Cardiac fibroblast (primary cell): ENCODE measurements at regions not wholly inside any gene's neighbourhood (a gene's known extent, or its start where the extent isn't known, plus 50 kb on each side); places are given as distances from the start of the nearest gene placed in this dataset.

Experiments
- DNase-seq, 2 donors: peaks; one replicate each; pipeline versions ENCODE4 v3.0.0 to v3.0.0-alpha.2; 2010; ENCODE audit warnings: low read depth in 2 of 2
- H3K4me3 ChIP-seq, 2 donors: replicated peaks in 1 of 2; 1 replicate in 1 of 2; 2 replicates in 1 of 2; pipeline ENCODE4 v1.5.1; 2011; ENCODE audit warnings: low read depth in 2 of 2, low read length in 2 of 2, mild to moderate bottlenecking in 2 of 2, moderate library complexity in 1 of 2
- TF ChIP-seq, protein P1 (sequence below): IDR thresholded peaks from one replicate; pipeline ENCODE4 v1.5.1; 2011; ENCODE audit warnings: low read depth, mild to moderate bottlenecking, low read length, inconsistent platforms

DNA sequence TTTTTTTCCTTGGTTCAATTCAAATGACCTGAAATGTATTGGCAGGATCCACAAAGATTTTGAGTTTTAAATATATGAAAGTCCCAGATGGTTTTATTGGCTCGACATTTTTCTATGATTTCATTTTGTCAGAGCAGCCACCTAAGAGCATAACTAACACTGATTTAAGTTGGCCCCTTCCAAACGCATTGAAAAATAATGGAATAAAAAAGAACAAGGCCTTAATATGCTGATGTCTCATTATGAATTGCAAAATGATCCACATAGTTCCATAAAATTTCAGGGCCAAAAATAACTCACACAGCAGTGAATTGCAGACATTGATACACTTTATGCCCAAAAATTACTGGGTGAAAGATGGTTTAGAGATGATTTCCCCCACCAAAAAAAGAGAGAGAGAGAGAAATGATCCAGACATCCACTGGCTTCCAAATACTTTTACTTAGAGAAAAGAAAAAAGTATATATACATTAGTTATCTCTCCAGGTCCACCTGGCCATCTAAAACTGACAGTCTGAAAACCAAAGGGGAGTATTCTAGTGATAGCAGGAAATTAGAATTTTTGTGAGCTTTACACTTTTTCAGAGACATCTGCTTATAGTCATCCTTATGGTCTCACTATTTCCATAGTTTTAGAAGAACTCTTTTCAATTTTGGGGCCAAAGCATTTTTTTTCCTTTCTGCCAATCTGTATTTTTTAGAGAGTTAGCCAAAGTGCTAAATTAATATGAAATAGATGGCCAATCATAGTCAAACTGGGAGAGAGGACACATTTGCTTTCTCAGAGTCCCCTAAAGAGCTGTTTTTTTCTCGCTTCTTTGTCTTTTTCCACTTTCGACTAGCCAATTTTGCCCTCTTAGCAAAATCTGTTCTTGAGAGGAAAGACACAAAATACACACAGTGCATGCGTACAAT, 213.5 kb upstream of the RND3 start:
- TF ChIP-seq, protein P1, sequence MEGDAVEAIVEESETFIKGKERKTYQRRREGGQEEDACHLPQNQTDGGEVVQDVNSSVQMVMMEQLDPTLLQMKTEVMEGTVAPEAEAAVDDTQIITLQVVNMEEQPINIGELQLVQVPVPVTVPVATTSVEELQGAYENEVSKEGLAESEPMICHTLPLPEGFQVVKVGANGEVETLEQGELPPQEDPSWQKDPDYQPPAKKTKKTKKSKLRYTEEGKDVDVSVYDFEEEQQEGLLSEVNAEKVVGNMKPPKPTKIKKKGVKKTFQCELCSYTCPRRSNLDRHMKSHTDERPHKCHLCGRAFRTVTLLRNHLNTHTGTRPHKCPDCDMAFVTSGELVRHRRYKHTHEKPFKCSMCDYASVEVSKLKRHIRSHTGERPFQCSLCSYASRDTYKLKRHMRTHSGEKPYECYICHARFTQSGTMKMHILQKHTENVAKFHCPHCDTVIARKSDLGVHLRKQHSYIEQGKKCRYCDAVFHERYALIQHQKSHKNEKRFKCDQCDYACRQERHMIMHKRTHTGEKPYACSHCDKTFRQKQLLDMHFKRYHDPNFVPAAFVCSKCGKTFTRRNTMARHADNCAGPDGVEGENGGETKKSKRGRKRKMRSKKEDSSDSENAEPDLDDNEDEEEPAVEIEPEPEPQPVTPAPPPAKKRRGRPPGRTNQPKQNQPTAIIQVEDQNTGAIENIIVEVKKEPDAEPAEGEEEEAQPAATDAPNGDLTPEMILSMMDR = no peak
- no peak for DNase-seq
- no peak overlapping the region for H3K4me3 ChIP-seq

DNA sequence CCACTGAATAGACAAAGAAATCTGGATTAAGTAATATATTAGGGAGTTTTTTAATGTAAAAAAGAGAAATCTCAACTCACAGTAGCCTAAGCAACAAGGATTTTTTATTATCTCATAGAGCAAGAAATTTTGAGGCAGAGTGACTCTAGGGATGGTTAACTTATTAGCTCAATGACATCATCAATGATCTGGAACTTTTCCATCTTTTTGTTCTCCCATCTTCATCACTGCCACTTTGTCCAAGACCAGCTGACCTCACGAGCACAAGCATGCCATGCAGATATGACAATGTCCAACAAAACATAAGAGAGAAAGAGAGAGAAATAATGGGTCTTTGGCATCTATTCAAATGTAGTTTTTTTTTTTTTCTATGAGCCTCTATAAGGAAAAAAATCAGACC, 211.8 kb upstream of the RND3 start:
- TF ChIP-seq, protein P1 = no peak
- DNase-seq = no peak

DNA sequence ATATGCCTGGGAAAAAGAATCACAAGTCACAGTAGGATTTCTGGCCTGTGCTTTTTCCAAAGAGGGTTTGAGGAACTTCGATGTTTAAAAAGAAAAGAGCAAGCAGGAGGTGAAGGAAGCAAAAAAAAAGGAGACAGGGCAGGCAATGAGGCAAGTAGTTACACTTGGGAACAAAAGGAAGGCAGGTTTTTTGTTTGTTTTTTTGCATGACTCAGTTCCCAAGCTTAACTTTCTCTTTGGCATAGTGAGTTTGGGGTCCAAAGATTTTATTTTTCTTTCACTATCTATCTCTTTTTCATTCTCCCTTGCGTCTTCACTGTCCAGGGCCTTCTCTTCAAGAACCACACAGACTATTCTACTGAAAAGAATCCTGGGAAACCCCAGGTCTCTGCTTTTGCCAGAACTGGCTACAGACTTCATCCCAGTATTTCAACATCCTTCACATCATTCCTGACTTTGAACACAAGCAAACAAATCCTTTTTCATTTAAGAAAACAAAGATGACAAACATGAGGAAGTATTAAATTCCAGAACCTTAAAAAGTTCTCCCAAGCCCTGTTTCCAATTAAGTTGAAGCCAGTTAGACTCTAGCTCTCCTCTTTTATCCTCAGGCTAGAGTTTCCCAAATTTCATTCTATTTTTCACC, 210.7 kb upstream of the RND3 start:
- TF ChIP-seq, protein P1 = no peak
- no peak overlapping the region for H3K4me3 ChIP-seq
- DNase-seq = peak; percentile 58 to 62

More for the DNA sequence above, 211.8 kb upstream of the RND3 start:
- H3K4me3 ChIP-seq = no peak overlapping the region

DNA sequence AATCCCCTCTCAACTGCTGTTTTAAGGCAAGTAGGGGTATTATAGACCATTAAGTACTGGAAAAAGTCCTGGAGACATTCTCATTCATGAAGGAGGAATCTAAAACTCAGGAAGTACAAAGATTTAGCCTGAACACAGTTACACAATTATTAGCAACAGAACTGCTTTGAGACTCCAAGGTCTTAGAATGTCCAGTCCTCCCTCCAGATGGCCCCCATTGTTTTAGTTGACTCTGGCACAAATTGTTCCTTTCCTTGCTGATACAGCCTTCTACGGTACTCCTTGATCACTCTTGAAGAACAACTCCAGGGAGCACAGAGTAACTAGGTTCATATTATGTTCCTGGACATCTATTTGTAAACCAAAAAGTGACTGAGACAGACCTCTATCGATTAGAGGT, 210.1 kb upstream of the RND3 start:
- DNase-seq = peak; percentile 56 to 61
- TF ChIP-seq, protein P1 = no peak
- no peak overlapping the region for H3K4me3 ChIP-seq

DNA sequence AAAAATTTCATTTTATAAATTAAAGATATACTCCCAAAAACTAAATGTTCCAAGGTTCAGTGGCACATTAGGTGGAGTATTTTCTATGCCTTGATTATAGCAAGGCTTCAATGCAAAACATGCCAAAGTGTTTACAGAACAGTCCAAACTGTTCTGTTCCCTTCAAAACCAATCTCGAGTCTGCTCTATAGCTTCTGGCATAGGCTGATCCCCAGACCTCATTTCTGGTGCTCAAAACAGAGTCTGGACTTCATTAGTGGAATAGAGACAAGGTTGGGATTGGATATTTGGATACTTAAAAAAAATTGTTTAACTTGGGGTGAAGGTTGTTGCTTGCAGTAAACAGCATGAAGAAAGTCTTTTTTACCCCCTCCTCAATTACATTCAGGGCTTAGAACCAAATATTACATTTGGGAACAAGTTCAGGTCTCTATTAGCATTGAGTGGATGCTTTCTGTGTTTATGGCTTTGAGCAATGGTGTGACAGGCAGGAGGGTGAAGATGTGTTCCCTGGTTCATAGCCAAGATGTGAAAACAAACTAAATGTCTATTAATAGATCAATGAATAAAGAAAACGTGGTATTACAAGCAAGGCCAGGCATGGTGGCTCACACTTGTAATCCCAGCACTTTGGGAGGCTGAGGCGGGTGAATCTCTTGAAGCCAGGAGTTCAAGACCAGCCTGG, 208.1 kb upstream of the RND3 start:
- TF ChIP-seq, protein P1 = no peak
- DNase-seq = no peak

DNA sequence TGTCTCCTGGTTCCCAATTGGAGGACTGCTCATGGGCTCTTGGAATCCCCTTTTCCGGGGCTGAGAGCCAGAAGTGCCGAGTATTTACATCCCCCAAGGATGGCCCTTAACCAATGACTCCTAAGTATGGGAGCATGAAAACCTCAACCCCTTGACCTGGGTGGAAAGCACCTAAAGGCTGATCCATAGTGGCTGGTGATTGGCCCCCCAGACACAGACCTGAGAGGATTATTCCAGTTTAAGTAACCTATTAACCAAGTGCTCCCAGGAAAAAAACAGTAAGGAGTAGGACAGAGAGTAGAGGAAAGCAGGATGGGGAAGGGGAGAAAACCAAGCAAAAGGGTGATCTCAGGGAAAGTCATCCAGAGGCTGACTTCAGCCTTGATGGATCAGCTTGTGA, 206.1 kb upstream of the RND3 start:
- no peak for DNase-seq
- TF ChIP-seq, protein P1 = no peak
- H3K4me3 ChIP-seq = no peak overlapping the region

More for the DNA sequence above, 208.1 kb upstream of the RND3 start:
- H3K4me3 ChIP-seq = no peak overlapping the region
